SKM-1 (cell line): ENCODE measurements at regions not wholly inside any gene's neighbourhood (a gene's known extent, or its start where the extent isn't known, plus 50 kb on each side); places are given as distances from the start of the nearest gene placed in this dataset.
"Not testable (repeated sequence)": the region's sequence is repeated elsewhere in the genome, so short reads cannot be mapped to it uniquely, and the experiment has no call there.

ENCODE experiments used
- DNase-seq: peaks from one replicate; lab custom pipeline; 2025; ENCODE audit not compliant: unreplicated experiment; lab: John Stamatoyannopoulos, UW

GRCh38 chr14:28635816-28636215 lies 130.8 kb upstream of the FOXG1 start:
- DNase-seq: not testable (repeated sequence)

GRCh38 chr14:28641189-28641588 lies 125.4 kb upstream of the FOXG1 start:
- DNase-seq: not testable (repeated sequence)

- DNase-seq: no peak
Measured at GRCh38 chr14:28651148-28651547, 115.4 kb upstream of the FOXG1 start.

GRCh38 chr14:28652782-28653181 lies 113.8 kb upstream of the FOXG1 start:
- no peak for DNase-seq

- DNase-seq: no peak
Measured at GRCh38 chr14:28653521-28653920, 113.1 kb upstream of the FOXG1 start.

GRCh38 chr14:28656704-28657255 lies 109.8 kb upstream of the FOXG1 start:
- no peak for DNase-seq

- no peak for DNase-seq
Measured at GRCh38 chr14:28661171-28661772, 105.3 kb upstream of the FOXG1 start.

GRCh38 chr14:28666961-28667360 lies 99.6 kb upstream of the FOXG1 start:
- DNase-seq: no peak

- DNase-seq: no peak
Measured at GRCh38 chr14:28671425-28671824, 95.2 kb upstream of the FOXG1 start.

GRCh38 chr14:28673056-28673455 lies 93.5 kb upstream of the FOXG1 start:
- DNase-seq: no peak

- DNase-seq: no peak
Measured at GRCh38 chr14:28676479-28676878, 90.1 kb upstream of the FOXG1 start.

GRCh38 chr14:28677381-28677780 lies 89.2 kb upstream of the FOXG1 start:
- DNase-seq: no peak

- DNase-seq: no peak
Measured at GRCh38 chr14:28678887-28679286, 87.7 kb upstream of the FOXG1 start.

GRCh38 chr14:28681681-28682080 lies 84.9 kb upstream of the FOXG1 start:
- DNase-seq: no peak

- DNase-seq: no peak
Measured at GRCh38 chr14:28690029-28690692, 76.4 kb upstream of the FOXG1 start.

- DNase-seq: no peak
Measured at GRCh38 chr14:28695109-28695508, 71.5 kb upstream of the FOXG1 start.

GRCh38 chr14:28701733-28702132 lies 64.9 kb upstream of the FOXG1 start:
- no peak for DNase-seq

GRCh38 chr14:28703482-28703881 lies 63.1 kb upstream of the FOXG1 start:
- no peak for DNase-seq

GRCh38 chr14:28704153-28704552 lies 62.4 kb upstream of the FOXG1 start:
- no peak for DNase-seq

GRCh38 chr14:28707814-28708213 lies 58.8 kb upstream of the FOXG1 start:
- no peak for DNase-seq

GRCh38 chr14:28709571-28710305 lies 56.8 kb upstream of the FOXG1 start:
- no peak for DNase-seq
